Nephron (organoid): ENCODE measurements at regions not wholly inside any gene's neighbourhood (a gene's known extent, or its start where the extent isn't known, plus 50 kb on each side); places are given as distances from the start of the nearest gene placed in this dataset.
"Not testable (repeated sequence)": the region's sequence is repeated elsewhere in the genome, so short reads cannot be mapped to it uniquely, and the experiment has no call there.

Source experiments
- H3K27ac Mint-ChIP-seq, 3 experiments: 2 replicates each; pipeline ENCODE4 v1.8.0; 2020; ENCODE audit warnings: mixed read lengths in 3 of 3, mild to moderate bottlenecking in 2 of 3, moderate library complexity in 1 of 3
- H3K27me3 Mint-ChIP-seq: 2 replicates; pipeline ENCODE4 v1.8.0; 2021; ENCODE audit warnings: low read depth, mild to moderate bottlenecking, moderate library complexity, mixed read lengths
- H3K36me3 Mint-ChIP-seq: 2 replicates; pipeline ENCODE4 v1.8.0; 2020; ENCODE audit warnings: low read depth, mixed read lengths
- H3K4me1 Mint-ChIP-seq: 2 replicates; pipeline ENCODE4 v1.8.0; 2020; ENCODE audit warnings: mixed read lengths
- H3K4me3 Mint-ChIP-seq, 3 experiments: 2 replicates each; pipeline ENCODE4 v1.8.0; 2020; ENCODE audit warnings: mild to moderate bottlenecking in 3 of 3, mixed read lengths in 3 of 3, moderate library complexity in 2 of 3
- H3K9me3 Mint-ChIP-seq: 2 replicates; pipeline ENCODE4 v1.8.0; 2020; ENCODE audit warnings: mixed read lengths
- TF ChIP-seq, protein P1 (sequence below), 3 experiments: fragments of 200-600 bp; sonication (generic); IDR thresholded peaks; one replicate each; pipeline ENCODE4 v1.5.0; 2021; ENCODE audit warnings: antibody characterized with exemption in 3 of 3; ENCODE audit not compliant: unreplicated experiment in 3 of 3

DNA sequence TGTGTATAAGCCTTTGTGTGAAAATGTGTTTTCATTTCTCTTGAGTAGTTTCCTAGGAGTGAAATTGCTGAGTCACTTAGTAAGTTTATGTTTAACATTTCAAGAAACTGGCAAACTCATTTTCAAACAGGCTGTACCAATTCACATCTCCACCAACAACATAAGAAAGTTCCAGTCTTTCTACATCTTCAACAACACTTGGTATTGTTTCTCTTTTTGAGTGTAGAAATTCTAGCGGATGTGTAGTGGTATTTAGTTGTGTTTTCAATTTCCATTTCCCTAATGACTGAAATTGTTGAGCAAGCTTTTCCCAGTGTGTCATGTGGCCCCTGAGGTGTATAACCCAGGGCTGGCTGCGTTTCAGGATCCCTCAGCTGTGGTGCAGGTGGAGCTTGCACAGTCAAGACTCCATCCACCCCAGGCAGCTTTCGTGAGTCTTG is 258.5 kb downstream of the PDCD6IP start:
- H3K27ac Mint-ChIP-seq: no peak overlapping the region
- H3K4me3 Mint-ChIP-seq: no peak overlapping the region
- no peaks in the 10 kb centered on the region for H3K36me3 Mint-ChIP-seq
- peaks cover 5% of the 10 kb centered on the region for H3K27me3 Mint-ChIP-seq
- no peaks in the 10 kb centered on the region for H3K4me1 Mint-ChIP-seq
- peaks cover 16% of the 10 kb centered on the region for H3K9me3 Mint-ChIP-seq
- TF ChIP-seq, protein P1, sequence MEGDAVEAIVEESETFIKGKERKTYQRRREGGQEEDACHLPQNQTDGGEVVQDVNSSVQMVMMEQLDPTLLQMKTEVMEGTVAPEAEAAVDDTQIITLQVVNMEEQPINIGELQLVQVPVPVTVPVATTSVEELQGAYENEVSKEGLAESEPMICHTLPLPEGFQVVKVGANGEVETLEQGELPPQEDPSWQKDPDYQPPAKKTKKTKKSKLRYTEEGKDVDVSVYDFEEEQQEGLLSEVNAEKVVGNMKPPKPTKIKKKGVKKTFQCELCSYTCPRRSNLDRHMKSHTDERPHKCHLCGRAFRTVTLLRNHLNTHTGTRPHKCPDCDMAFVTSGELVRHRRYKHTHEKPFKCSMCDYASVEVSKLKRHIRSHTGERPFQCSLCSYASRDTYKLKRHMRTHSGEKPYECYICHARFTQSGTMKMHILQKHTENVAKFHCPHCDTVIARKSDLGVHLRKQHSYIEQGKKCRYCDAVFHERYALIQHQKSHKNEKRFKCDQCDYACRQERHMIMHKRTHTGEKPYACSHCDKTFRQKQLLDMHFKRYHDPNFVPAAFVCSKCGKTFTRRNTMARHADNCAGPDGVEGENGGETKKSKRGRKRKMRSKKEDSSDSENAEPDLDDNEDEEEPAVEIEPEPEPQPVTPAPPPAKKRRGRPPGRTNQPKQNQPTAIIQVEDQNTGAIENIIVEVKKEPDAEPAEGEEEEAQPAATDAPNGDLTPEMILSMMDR (IDR thresholded peaks at IDR 0.05; ENCODE audit: unreplicated experiment in 3 of 3): no peak

DNA sequence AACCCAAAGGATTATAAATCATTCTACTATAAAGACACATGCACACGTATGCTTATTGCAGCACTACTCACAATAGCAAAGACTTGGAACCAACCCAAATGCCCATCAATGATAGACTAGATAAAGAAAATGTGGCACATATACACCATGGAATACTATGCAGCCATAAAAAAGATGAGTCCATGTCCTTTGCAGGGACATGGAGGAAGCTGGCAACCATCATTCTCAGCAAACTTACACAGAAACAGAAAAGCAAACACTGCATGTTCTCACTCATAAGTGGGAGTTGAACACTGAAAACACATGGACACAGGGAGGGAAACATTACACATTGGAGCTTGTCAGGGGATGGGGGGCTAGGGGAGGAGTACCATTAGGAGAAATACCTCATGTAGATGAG is 262.6 kb downstream of the PDCD6IP start:
- H3K27ac Mint-ChIP-seq, H3K27me3 Mint-ChIP-seq, H3K36me3 Mint-ChIP-seq, H3K4me1 Mint-ChIP-seq, H3K4me3 Mint-ChIP-seq: not testable (repeated sequence)
- peaks cover 18% of the 10 kb centered on the region for H3K9me3 Mint-ChIP-seq

DNA sequence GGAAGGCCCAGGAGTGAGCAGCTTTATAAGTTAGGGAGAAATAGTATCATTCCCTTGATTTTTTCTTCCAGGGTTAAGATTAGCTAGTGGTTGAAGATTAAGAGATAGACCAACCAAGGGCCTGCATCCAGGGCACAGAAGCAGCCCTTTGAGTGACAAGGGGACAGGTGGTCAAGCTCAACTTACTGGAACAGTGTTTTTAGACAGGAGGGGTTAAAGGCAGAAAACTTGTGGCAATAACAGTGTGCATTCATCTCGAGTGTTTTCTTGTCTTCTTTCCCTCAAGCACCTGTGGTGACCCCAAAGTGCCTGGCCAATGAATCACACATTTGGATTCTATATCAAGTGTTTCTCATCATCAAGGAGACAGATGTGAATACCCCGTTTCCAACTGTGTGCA is 267.5 kb downstream of the PDCD6IP start:
- H3K27ac Mint-ChIP-seq: peak overlapping the region in 2 of 3 experiments; percentile 27 to 43
- H3K36me3 Mint-ChIP-seq: no peaks in the 10 kb centered on the region
- H3K4me3 Mint-ChIP-seq: no peak overlapping the region
- no peaks in the 10 kb centered on the region for H3K27me3 Mint-ChIP-seq
- peaks cover 8% of the 10 kb centered on the region for H3K9me3 Mint-ChIP-seq
- TF ChIP-seq, protein P1 (IDR thresholded peaks at IDR 0.05; ENCODE audit: unreplicated experiment in 3 of 3): no peak
- no peaks in the 10 kb centered on the region for H3K4me1 Mint-ChIP-seq

DNA sequence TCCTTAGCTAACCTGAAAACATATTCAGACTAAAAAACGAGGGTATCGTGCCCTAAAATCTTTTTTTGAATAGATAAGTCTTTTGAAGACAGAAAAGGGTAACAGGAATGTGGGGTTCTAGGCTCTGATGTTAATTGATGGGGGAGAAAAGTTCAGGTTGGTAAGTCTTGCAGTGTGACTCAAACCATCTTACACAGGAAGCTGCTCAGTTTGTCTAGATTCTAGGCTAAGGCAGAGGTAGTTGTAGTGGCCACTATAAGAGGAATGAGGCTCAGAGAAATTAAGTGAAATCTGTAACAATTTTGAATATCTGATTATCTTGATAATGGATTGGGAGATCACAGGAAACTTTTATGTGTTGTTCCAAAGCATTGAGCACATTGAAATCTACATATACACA is 267.9 kb downstream of the PDCD6IP start:
- Mint-ChIP-seq H3K27ac (peak overlapping the region in 1 of 3 experiments; percentile 27), H3K4me3 (no peak overlapping the region)

DNA sequence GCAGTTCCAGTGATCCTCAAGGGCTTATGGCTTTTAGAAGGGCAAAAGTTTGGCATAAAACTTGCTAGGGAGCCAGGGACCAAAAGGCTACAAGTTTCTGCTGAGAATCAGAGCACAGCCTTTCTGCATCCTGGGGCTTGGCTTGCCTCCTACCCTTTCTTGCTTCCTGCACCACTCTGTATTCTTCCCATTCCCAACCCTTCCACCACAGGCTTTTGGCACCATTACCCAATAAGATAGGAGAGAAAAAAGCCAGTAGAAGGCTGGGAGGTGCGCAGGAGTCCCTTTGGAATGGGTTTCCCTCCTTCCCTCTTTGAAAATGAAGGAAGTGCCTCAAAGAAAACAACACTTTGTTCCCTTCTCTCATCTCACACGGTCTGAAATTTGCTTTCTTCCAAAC is 268.6 kb downstream of the PDCD6IP start:
- no peak overlapping the region for H3K27ac Mint-ChIP-seq
- no peaks in the 10 kb centered on the region for H3K36me3 Mint-ChIP-seq
- TF ChIP-seq, protein P1 (IDR thresholded peaks at IDR 0.05; ENCODE audit: unreplicated experiment in 3 of 3): no peak
- H3K9me3 Mint-ChIP-seq: peaks cover 2% of the 10 kb centered on the region
- no peak overlapping the region for H3K4me3 Mint-ChIP-seq
- H3K4me1 Mint-ChIP-seq: no peaks in the 10 kb centered on the region
- no peaks in the 10 kb centered on the region for H3K27me3 Mint-ChIP-seq

More for the DNA sequence above, 267.9 kb downstream of the PDCD6IP start:
- H3K9me3 Mint-ChIP-seq: peaks cover 6% of the 10 kb centered on the region
- TF ChIP-seq, protein P1 (IDR thresholded peaks at IDR 0.05; ENCODE audit: unreplicated experiment in 3 of 3): no peak
- H3K4me1 Mint-ChIP-seq: no peaks in the 10 kb centered on the region
- H3K36me3 Mint-ChIP-seq: no peaks in the 10 kb centered on the region
- no peaks in the 10 kb centered on the region for H3K27me3 Mint-ChIP-seq

DNA sequence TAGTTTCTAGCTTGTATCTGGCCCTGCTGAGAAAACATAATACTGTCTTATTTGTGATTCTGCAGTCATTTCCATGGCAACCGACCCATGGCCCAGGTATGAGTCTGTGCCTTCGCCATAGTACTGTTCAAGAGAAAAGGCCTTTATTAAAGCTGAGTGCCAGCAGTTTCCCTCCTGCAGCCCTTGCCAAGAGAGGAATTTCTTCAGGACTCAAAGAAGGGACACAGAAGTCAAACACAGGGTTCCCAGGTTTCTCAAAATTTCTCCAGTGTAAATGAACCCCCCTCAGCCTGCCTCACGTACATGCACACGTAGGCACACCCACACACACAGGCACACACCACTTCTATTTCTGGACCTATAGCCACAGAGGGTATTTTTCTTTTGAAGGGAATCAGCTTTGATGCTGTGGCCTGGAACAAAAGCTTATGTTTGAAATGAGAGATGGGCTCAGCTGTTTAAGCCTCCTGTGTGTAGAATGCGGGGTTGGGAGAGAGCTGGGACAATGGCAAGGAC is 269.2 kb downstream of the PDCD6IP start:
- Mint-ChIP-seq H3K27me3 (no peaks in the 10 kb centered on the region), H3K4me3 (no peak overlapping the region), H3K9me3 (no peaks in the 10 kb centered on the region), H3K36me3 (no peaks in the 10 kb centered on the region), H3K4me1 (no peaks in the 10 kb centered on the region), H3K27ac (no peak overlapping the region)
- TF ChIP-seq, protein P1 (IDR thresholded peaks at IDR 0.05; ENCODE audit: unreplicated experiment in 3 of 3): no peak
